Smooth muscle cell (in vitro differentiated cells): ENCODE measurements at regions not wholly inside any gene's neighbourhood (a gene's known extent, or its start where the extent isn't known, plus 50 kb on each side); places are given as distances from the start of the nearest gene placed in this dataset.

Experiments used
- DNase-seq: peaks from one replicate; lab custom pipeline; 2025; ENCODE audit not compliant: unreplicated experiment; lab: John Stamatoyannopoulos, UW
- H2AFZ ChIP-seq: fragments of 200-600 bp; sonication (generic); 2 replicates; pipeline ENCODE4 v1.6.0; 2016; ENCODE audit warnings: antibody characterized with exemption, low read depth, mild to moderate bottlenecking
- H3F3A ChIP-seq: fragments of 200-600 bp; sonication (generic); 2 replicates; pipeline ENCODE4 v1.6.0; 2017; ENCODE audit warnings: antibody characterized with exemption, low read depth
- H3K27ac ChIP-seq: fragments of 200-600 bp; sonication (generic); 2 replicates; pipeline ENCODE4 v1.5.1; 2016; ENCODE audit warnings: low read depth, mild to moderate bottlenecking
- H3K27me3 ChIP-seq: fragments of 200-600 bp; sonication (generic); 2 replicates; pipeline ENCODE4 v1.6.1; 2016; ENCODE audit warnings: low read depth, mild to moderate bottlenecking
- H3K36me3 ChIP-seq: fragments of 200-600 bp; sonication (generic); 2 replicates; pipeline ENCODE4 v1.5.1; 2016; ENCODE audit warnings: low read depth
- H3K4me1 ChIP-seq: fragments of 200-600 bp; sonication (generic); 2 replicates; pipeline ENCODE4 v1.5.1; 2016; ENCODE audit warnings: low read depth
- H3K4me2 ChIP-seq: fragments of 200-600 bp; sonication (generic); 2 replicates; pipeline ENCODE4 v1.6.0; 2016; ENCODE audit warnings: mild to moderate bottlenecking
- H3K4me3 ChIP-seq: fragments of 200-600 bp; sonication (generic); 2 replicates; pipeline ENCODE4 v1.5.1; 2016; ENCODE audit warnings: mild to moderate bottlenecking
- H3K79me2 ChIP-seq: fragments of 200-600 bp; sonication (generic); 2 replicates; pipeline ENCODE4 v1.6.0; 2016; ENCODE audit warnings: low read depth, mild to moderate bottlenecking
- H3K9ac ChIP-seq: fragments of 200-600 bp; sonication (generic); 2 replicates; pipeline ENCODE4 v1.6.0; 2016; ENCODE audit warnings: low read depth
- H3K9me3 ChIP-seq: fragments of 200-600 bp; sonication (generic); replicated peaks from 2 replicates; pipeline ENCODE4 v1.5.1; 2016; ENCODE audit warnings: low read depth
- H4K20me1 ChIP-seq: fragments of 200-600 bp; sonication (generic); 2 replicates; pipeline ENCODE4 v1.6.0; 2016; ENCODE audit warnings: low read depth
- CTCF ChIP-seq: fragments of 200-600 bp; sonication (generic); IDR thresholded peaks from 2 replicates; pipeline ENCODE4 v1.5.1; 2017; ENCODE audit warnings: borderline replicate concordance, mild to moderate bottlenecking, antibody characterized with exemption; ENCODE audit not compliant: insufficient read depth, poor library complexity, severe bottlenecking
- WGBS: methylation state at CpG from one replicate; pipeline ENCODE4 v1.1.7; 2016; ENCODE audit warnings: low lambda C conversion rate; 5-methylcytosine and 5-hydroxymethylcytosine counted together

- no peaks in the 10 kb centered on the region for H4K20me1 ChIP-seq
- H3K4me3 ChIP-seq, result no peak overlapping the region
- no peaks in the 10 kb centered on the region for H3K36me3 ChIP-seq
- 24% methylated on average over 16 of the region's 16 CpGs for WGBS
- no peak overlapping the region for H2AFZ ChIP-seq
- H3K9me3 ChIP-seq, result no peaks in the 10 kb centered on the region
- H3K4me2 ChIP-seq, result peak overlapping the region; percentile 74
- H3K27ac ChIP-seq, result peak overlapping the region; percentile 34
- peak; percentile 10 for TF ChIP-seq CTCF
- no peaks in the 10 kb centered on the region for H3K27me3 ChIP-seq
- H3K79me2 ChIP-seq, result no peaks in the 10 kb centered on the region
- no peak for DNase-seq
- H3K9ac ChIP-seq, result no peak overlapping the region
- H3F3A ChIP-seq, result peaks cover 4% of the 10 kb centered on the region
- H3K4me1 ChIP-seq, result peaks cover 24% of the 10 kb centered on the region
Measured at GRCh38 chr19:32104153-32104849, 241.1 kb upstream of the ZNF507 start.

- no peaks in the 10 kb centered on the region for H3K9me3 ChIP-seq
- no peaks in the 10 kb centered on the region for H4K20me1 ChIP-seq
- TF ChIP-seq CTCF, result no peak
- peaks cover 4% of the 10 kb centered on the region for H3F3A ChIP-seq
- 43% methylated on average over 8 of the region's 8 CpGs for WGBS
- H3K36me3 ChIP-seq, result no peaks in the 10 kb centered on the region
- H2AFZ ChIP-seq, result no peak overlapping the region
- H3K79me2 ChIP-seq, result no peaks in the 10 kb centered on the region
- peaks cover 24% of the 10 kb centered on the region for H3K4me1 ChIP-seq
- peak overlapping the region; percentile 74 for H3K4me2 ChIP-seq
- DNase-seq, result no peak
- no peaks in the 10 kb centered on the region for H3K27me3 ChIP-seq
- no peak overlapping the region for H3K9ac ChIP-seq
- H3K27ac ChIP-seq, result peak overlapping the region; percentile 34
- H3K4me3 ChIP-seq, result no peak overlapping the region
Measured at GRCh38 chr19:32104850-32105235, 240.6 kb upstream of the ZNF507 start.

DNA sequence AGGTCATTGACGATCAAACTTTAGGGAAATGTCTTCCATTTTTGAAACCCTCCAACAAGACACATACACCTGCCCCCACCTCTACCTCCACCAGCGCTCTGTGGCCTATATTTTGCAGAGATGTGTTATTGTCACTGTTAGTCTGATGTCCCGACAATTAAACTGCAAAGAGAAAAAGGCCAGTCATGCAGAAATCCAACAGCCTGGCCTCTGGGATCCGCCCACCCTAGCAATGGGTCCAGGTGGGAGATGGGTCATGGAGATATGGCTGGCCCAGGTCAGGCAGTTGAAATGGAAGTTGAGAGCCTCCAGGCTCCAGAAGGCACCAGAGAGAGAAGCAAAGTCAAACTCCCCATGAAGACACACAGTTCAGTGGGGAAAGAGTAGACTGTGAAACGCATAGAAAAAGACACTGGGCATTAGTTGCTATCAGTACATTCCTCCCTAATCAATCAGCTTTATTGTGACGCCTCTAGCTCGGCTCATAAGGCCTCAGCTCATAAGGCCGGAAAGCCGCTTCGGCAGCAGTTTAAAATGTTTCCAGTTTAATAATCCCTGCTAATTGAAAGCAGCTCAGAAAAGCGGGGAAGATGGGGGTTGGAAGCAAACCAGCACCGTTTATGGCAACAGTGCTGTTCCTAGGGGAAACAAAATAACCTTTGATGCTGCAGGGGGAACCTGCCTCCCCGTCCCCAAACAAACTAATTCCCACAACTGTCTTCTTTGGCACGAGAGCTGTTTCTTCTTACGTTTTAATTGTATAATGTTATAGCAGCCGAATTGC, 239.7 kb upstream of the ZNF507 start:
- Histone ChIP-seq H3K4me2 (peak overlapping the region; percentile 74), H3K4me1 (peaks cover 24% of the 10 kb centered on the region), H3K4me3 (no peak overlapping the region), H3K79me2 (no peaks in the 10 kb centered on the region), H3K9ac (no peak overlapping the region), H3K27me3 (no peaks in the 10 kb centered on the region), H3K9me3 (no peaks in the 10 kb centered on the region), H2AFZ (no peak overlapping the region), H4K20me1 (no peaks in the 10 kb centered on the region), H3K27ac (no peak overlapping the region), H3F3A (peaks cover 4% of the 10 kb centered on the region), H3K36me3 (no peaks in the 10 kb centered on the region)
- DNase-seq, result no peak
- 39% methylated on average over 16 of the region's 16 CpGs for WGBS
- no peak for TF ChIP-seq CTCF
